Breast epithelium (tissue), 4 donors: ENCODE measurements at regions not wholly inside any gene's neighbourhood (a gene's known extent, or its start where the extent isn't known, plus 50 kb on each side); places are given as distances from the start of the nearest gene placed in this dataset.

Experiments used
- DNase-seq, 2 donors: peaks; one replicate each; pipeline ENCODE4 v3.0.0-alpha.2; 2019; ENCODE audit warnings: low spot score in 2 of 2
- H3K27ac ChIP-seq, 2 donors: fragments of 200-600 bp; sonication (generic) in 1 of 2; one replicate each; pipeline ENCODE4 v1.5.1; 2016 to 2019; ENCODE audit warnings: mild to moderate bottlenecking in 1 of 2
- H3K27me3 ChIP-seq, 2 donors: fragments of 200-600 bp; sonication (generic) in 1 of 2; one replicate each; pipeline versions ENCODE4 v1.5.1 to v1.6.0; 2017 to 2019; ENCODE audit warnings: control low read depth in 1 of 2, mild to moderate bottlenecking in 1 of 2
- H3K36me3 ChIP-seq: fragments of 200-600 bp; one replicate; pipeline ENCODE4 v1.5.1; 2019
- H3K4me1 ChIP-seq, 2 donors: fragments of 200-600 bp; sonication (generic); one replicate each; pipeline ENCODE4 v1.5.1; 2016 to 2019; ENCODE audit warnings: control low read depth in 1 of 2
- H3K4me3 ChIP-seq, 3 donors: fragments of 200-600 bp; sonication (generic); 1 replicate in 2 of 3; 2 replicates in 1 of 3; pipeline ENCODE4 v1.5.1; 2016 to 2019; ENCODE audit warnings: mild to moderate bottlenecking in 3 of 3, moderate library complexity in 2 of 3
- H3K9me3 ChIP-seq, 2 donors: fragments of 200-600 bp; sonication (generic) in 1 of 2; one replicate each; pipeline ENCODE4 v1.5.1; 2016 to 2019; ENCODE audit warnings: control low read depth in 1 of 2
- CTCF ChIP-seq, 3 donors: fragments of 450-650 bp; IDR thresholded peaks; one replicate each; pipeline ENCODE4 v1.5.1; 2016 to 2017; ENCODE audit warnings: antibody characterized with exemption in 3 of 3, mild to moderate bottlenecking in 3 of 3, moderate library complexity in 3 of 3
- POLR2A ChIP-seq: fragments of 450-650 bp; IDR thresholded peaks from one replicate; pipeline ENCODE4 v1.6.1; 2016; ENCODE audit warnings: antibody characterized with exemption, mild to moderate bottlenecking, moderate library complexity
- POLR2AphosphoS5 ChIP-seq, 3 donors: sonication (generic); formaldehyde crosslinking; IDR thresholded peaks; one replicate each; pipeline ENCODE4 v1.6.1; 2017; ENCODE audit warnings: antibody characterized with exemption in 3 of 3
- intact Hi-C: fragments of 100-400 bp; cut with DNase I; formaldehyde crosslinking; loops from one replicate; pipeline ENCODE4 v1.15.1; 2023; ENCODE audit warnings: low total_unique reads

GRCh38 chr7:110604206-110604605 is 486.7 kb upstream of the LRRN3 start:
- Histone ChIP-seq H3K9me3 (no peaks in the 10 kb centered on the region), H3K27me3 (no peaks in the 10 kb centered on the region), H3K27ac (no peak overlapping the region), H3K36me3 (no peaks in the 10 kb centered on the region), H3K4me3 (no peak overlapping the region), H3K4me1 (no peaks in the 10 kb centered on the region)
- DNase-seq = no peak
- intact Hi-C loops = no loop called here
- no peak for TF ChIP-seq POLR2AphosphoS5 (IDR thresholded peaks at IDR 0.05)
- no peak for TF ChIP-seq CTCF (IDR thresholded peaks at IDR 0.05)
- no peak for TF ChIP-seq POLR2A

- no peaks in the 10 kb centered on the region for H3K4me1 ChIP-seq
- no peak for DNase-seq
- H3K27ac ChIP-seq = no peak overlapping the region
- H3K27me3 ChIP-seq = no peaks in the 10 kb centered on the region
- H3K9me3 ChIP-seq = no peaks in the 10 kb centered on the region
- intact Hi-C loops = no loop called here
- no peak for TF ChIP-seq POLR2A
- TF ChIP-seq POLR2AphosphoS5 (IDR thresholded peaks at IDR 0.05) = no peak
- TF ChIP-seq CTCF (IDR thresholded peaks at IDR 0.05) = no peak
- no peak overlapping the region for H3K4me3 ChIP-seq
- no peaks in the 10 kb centered on the region for H3K36me3 ChIP-seq
Measured at GRCh38 chr7:110604885-110605284, 486.0 kb upstream of the LRRN3 start.

- intact Hi-C loops = no loop called here
- TF ChIP-seq POLR2A (no peak), CTCF (IDR thresholded peaks at IDR 0.05) (no peak), POLR2AphosphoS5 (IDR thresholded peaks at IDR 0.05) (no peak)
- Histone ChIP-seq H3K27me3 (no peaks in the 10 kb centered on the region), H3K9me3 (no peaks in the 10 kb centered on the region), H3K27ac (no peak overlapping the region), H3K36me3 (no peaks in the 10 kb centered on the region), H3K4me3 (no peak overlapping the region), H3K4me1 (no peaks in the 10 kb centered on the region)
- DNase-seq = no peak
Measured at GRCh38 chr7:110607050-110607857, 483.7 kb upstream of the LRRN3 start.

- H3K4me3 ChIP-seq = no peak overlapping the region
- H3K27ac ChIP-seq = no peak overlapping the region
- no peak for TF ChIP-seq CTCF (IDR thresholded peaks at IDR 0.05)
- TF ChIP-seq POLR2A = no peak
- no peaks in the 10 kb centered on the region for H3K9me3 ChIP-seq
- intact Hi-C loops = no loop called here
- no peaks in the 10 kb centered on the region for H3K4me1 ChIP-seq
- no peak for DNase-seq
- H3K36me3 ChIP-seq = no peaks in the 10 kb centered on the region
- H3K27me3 ChIP-seq = no peaks in the 10 kb centered on the region
Measured at GRCh38 chr7:110609336-110609735, 481.6 kb upstream of the LRRN3 start.

- no peak overlapping the region for H3K27ac ChIP-seq
- no peaks in the 10 kb centered on the region for H3K9me3 ChIP-seq
- no peak for DNase-seq
- no peaks in the 10 kb centered on the region for H3K4me1 ChIP-seq
- H3K36me3 ChIP-seq = no peaks in the 10 kb centered on the region
- no peaks in the 10 kb centered on the region for H3K27me3 ChIP-seq
- intact Hi-C loops = no loop called here
- H3K4me3 ChIP-seq = no peak overlapping the region
- TF ChIP-seq POLR2AphosphoS5 (IDR thresholded peaks at IDR 0.05) = no peak
Measured at GRCh38 chr7:110612680-110613079, 478.2 kb upstream of the LRRN3 start.
